Heart left ventricle (tissue), 16 donors: ENCODE measurements at regions not wholly inside any gene's neighbourhood (a gene's known extent, or its start where the extent isn't known, plus 50 kb on each side); places are given as distances from the start of the nearest gene placed in this dataset.

Experiments
- ATAC-seq, 4 donors: fragments of 200-7000 bp; cut with Tn5 transposase; one replicate each; pipeline ENCODE4 v1.9.1; 2020 to 2022; ENCODE audit warnings: moderate library complexity in 4 of 4, mild to moderate bottlenecking in 3 of 4, moderate number of reproducible peaks in 1 of 4
- DNase-seq, 5 donors: peaks; one replicate each; pipeline ENCODE4 v3.0.0-alpha.2; 2020
- H3K27ac ChIP-seq, 12 donors: fragments of 200-600 bp; sonication (generic) in 4 of 12; one replicate each; pipeline versions ENCODE4 v1.5.0 to v1.8.0; 2016 to 2022; ENCODE audit warnings: mild to moderate bottlenecking in 2 of 12
- H3K27me3 ChIP-seq, 9 donors: fragments of 200-600 bp; sonication (generic) in 2 of 9; one replicate each; pipeline versions ENCODE4 v1.5.1 to v1.8.0; 2016 to 2022; ENCODE audit warnings: mild to moderate bottlenecking in 3 of 9
- H3K36me3 ChIP-seq, 9 donors: fragments of 200-600 bp; sonication (generic) in 2 of 9; one replicate each; pipeline versions ENCODE4 v1.5.0 to v1.8.0; 2018 to 2022; ENCODE audit warnings: mild to moderate bottlenecking in 2 of 9
- H3K4me1 ChIP-seq, 12 donors: fragments of 200-600 bp; sonication (generic) in 4 of 12; one replicate each; pipeline versions ENCODE4 v1.5.0 to v1.8.0; 2016 to 2022; ENCODE audit warnings: mild to moderate bottlenecking in 3 of 12
- H3K4me3 ChIP-seq, 12 donors: fragments of 200-600 bp; sonication (generic) in 4 of 12; one replicate each; pipeline versions ENCODE4 v1.5.0 to v1.8.0; 2017 to 2022; ENCODE audit warnings: mild to moderate bottlenecking in 9 of 12, moderate library complexity in 4 of 12
- H3K9me3 ChIP-seq, 12 donors: fragments of 200-600 bp; sonication (generic) in 4 of 12; one replicate each; pipeline versions ENCODE4 v1.5.0 to v1.8.0; 2016 to 2022; ENCODE audit warnings: mild to moderate bottlenecking in 1 of 12
- CTCF ChIP-seq, 12 donors: fragments of 200-600 bp; sonication (generic) in 4 of 12; IDR thresholded peaks; one replicate each; pipeline versions ENCODE4 v1.5.0 to v1.8.0; 2018 to 2022; ENCODE audit warnings: antibody characterized with exemption in 12 of 12, mild to moderate bottlenecking in 5 of 12
- POLR2A ChIP-seq, 2 donors: fragments of 450-650 bp; IDR thresholded peaks; one replicate each; pipeline ENCODE4 v1.6.1; 2017; ENCODE audit warnings: antibody characterized with exemption in 2 of 2, mild to moderate bottlenecking in 2 of 2, moderate library complexity in 2 of 2
- WGBS, 4 donors: extraction: QIAGEN DNeasy Blood & Tissue Kit in 2 of 4; methylation state at CpG; one replicate each; pipeline versions ENCODE4 v1.1.5 to v1.1.7; 2013 to 2018; 5-methylcytosine and 5-hydroxymethylcytosine counted together
- intact Hi-C, 10 donors: fragments of 100-400 bp; cut with DNase I; formaldehyde crosslinking; loops; one replicate each; pipeline versions ENCODE4 v1.11.1 to v1.14.2; 2022
- donor health status: ischemic (EF 13 %, LVEDD 7.1; RV severe dilation, severe dysfunction).
- donor health status: healthy with polysubstance abuse.
- donor health status: DM: no; HTN: yes; CAD: no.
- donor health status: DM: no; HTN: no; CAD: no.
- donor health status: ischemic (EF 25% LVEDD 6.9; RV normal size, moderate dysfunction).
- donor health status: ischemic (EF 25% LVEDD 5.7; RV mildly dilated, moderate dysfunction).
- donor health status: healthy.
- donor health status: DM: yes; HTN: yes; CAD: no.
- donor health status: ischemic (EF 35%, LVEDD 5.7; RV mildly dilated, moderate dysfunction).
- donor health status: nonischemic (EF 11% LVEDD 7.7; RV severe dilation, severe dysfunction).
- donor health status: DM: yes; HTN: yes; CAD: no.
- donor health status: PGD.
- donor health status: ischemic (EF 29% LVEDD 5.4; RV normal size, mild dysfunction).
- donor health status: nonischemic (EF 23%, LVEDD 6.1; RV moderate dilation, normal function).

- peaks cover 20 to 97% (median 87%) of the 10 kb centered on the region in 12 donors for H3K4me1 ChIP-seq
- no peak for DNase-seq
- TF ChIP-seq POLR2A (IDR thresholded peaks at IDR 0.05), result no peak
- TF ChIP-seq CTCF (IDR thresholded peaks at IDR 0.05), result peak in 1 of 12 donors; percentile 5
- intact Hi-C loops, result loop anchor here in 2 of 10 donors (5.0 to 10.0 kb wide), 2 partner anchors 82 to 89 kb away; no protein-coding TSS in a partner anchor
- H3K9me3 ChIP-seq, result no peaks in the 10 kb centered on the region
- H3K27me3 ChIP-seq, result no peaks in the 10 kb centered on the region
- H3K36me3 ChIP-seq, result peaks cover 0 to 18% (median 13%) of the 10 kb centered on the region in 9 donors
- no peak overlapping the region for H3K4me3 ChIP-seq
- ATAC-seq, result peak; percentile 29 to 59 (median 40)
- peak overlapping the region in 8 of 12 donors; percentile 1 to 51 (median 28) for H3K27ac ChIP-seq
- WGBS, 4 donors, result 55 to 63% (median 57%) methylated on average over 2 of the region's 2 CpGs
Measured at GRCh38 chr9:110143950-110144545, 63.9 kb downstream of the C9orf152 start.

GRCh38 chr9:110146373-110146772 is 61.6 kb downstream of the C9orf152 start:
- WGBS, 4 donors, result 40 to 46% (median 44%) methylated on average over 1 of the region's 1 CpG
- H3K36me3 ChIP-seq, result peaks cover 0 to 10% (median 0%) of the 10 kb centered on the region in 9 donors
- H3K4me1 ChIP-seq, result peaks cover 16 to 99% (median 79%) of the 10 kb centered on the region in 12 donors
- H3K27ac ChIP-seq, result peak overlapping the region in 2 of 12 donors; percentile 13 to 20
- no peak for DNase-seq
- H3K4me3 ChIP-seq, result no peak overlapping the region
- TF ChIP-seq POLR2A (IDR thresholded peaks at IDR 0.05), result no peak
- no peak for TF ChIP-seq CTCF (IDR thresholded peaks at IDR 0.05)
- intact Hi-C loops, result loop anchor here in 3 of 10 donors (5.0 to 10.0 kb wide), 3 partner anchors 79 to 99 kb away; no protein-coding TSS in a partner anchor
- peaks cover 0 to 6% (median 0%) of the 10 kb centered on the region in 12 donors for H3K9me3 ChIP-seq
- ATAC-seq, result no peak
- no peaks in the 10 kb centered on the region for H3K27me3 ChIP-seq

GRCh38 chr9:110148384-110148783 is 59.6 kb downstream of the C9orf152 start:
- peaks cover 13 to 99% (median 71%) of the 10 kb centered on the region in 12 donors for H3K4me1 ChIP-seq
- H3K4me3 ChIP-seq, result peak overlapping the region in 4 of 12 donors; percentile 3 to 41 (median 24)

More at GRCh38 chr9:110148384-110148783, 59.6 kb downstream of the C9orf152 start:
- WGBS, 4 donors, result 37 to 48% (median 38%) methylated on average over 7 of the region's 7 CpGs
- ATAC-seq (peak in 2 of 4 donors; percentile 38 to 51), DNase-seq (peak in 1 of 5 donors; percentile 51)
- intact Hi-C loops, result loop anchor here in 3 of 10 donors (5.0 to 10.0 kb wide), 3 partner anchors 81 to 101 kb away; no protein-coding TSS in a partner anchor
- H3K27ac ChIP-seq, result peak overlapping the region in 11 of 12 donors; percentile 2 to 71 (median 53)
- H3K27me3 ChIP-seq, result no peaks in the 10 kb centered on the region
- H3K36me3 ChIP-seq, result peaks cover 0 to 10% (median 0%) of the 10 kb centered on the region in 9 donors
- TF ChIP-seq CTCF (IDR thresholded peaks at IDR 0.05) (no peak), POLR2A (IDR thresholded peaks at IDR 0.05) (no peak)
- H3K9me3 ChIP-seq, result peaks cover 0 to 6% (median 0%) of the 10 kb centered on the region in 12 donors
